ENCODE measurements at regions not wholly inside any gene's neighbourhood (a gene's known extent, or its start where the extent isn't known, plus 50 kb on each side); places are given as distances from the start of the nearest gene placed in this dataset.

GRCh38 chr6:66897576-66897975 lies 1190.5 kb upstream of the EYS start:
- TF ChIP-seq POLR2A (IDR thresholded peaks at IDR 0.05) (no peak), POLR2AphosphoS5 (IDR thresholded peaks at IDR 0.05) (no peak)
- TF ChIP-seq, protein P1, sequence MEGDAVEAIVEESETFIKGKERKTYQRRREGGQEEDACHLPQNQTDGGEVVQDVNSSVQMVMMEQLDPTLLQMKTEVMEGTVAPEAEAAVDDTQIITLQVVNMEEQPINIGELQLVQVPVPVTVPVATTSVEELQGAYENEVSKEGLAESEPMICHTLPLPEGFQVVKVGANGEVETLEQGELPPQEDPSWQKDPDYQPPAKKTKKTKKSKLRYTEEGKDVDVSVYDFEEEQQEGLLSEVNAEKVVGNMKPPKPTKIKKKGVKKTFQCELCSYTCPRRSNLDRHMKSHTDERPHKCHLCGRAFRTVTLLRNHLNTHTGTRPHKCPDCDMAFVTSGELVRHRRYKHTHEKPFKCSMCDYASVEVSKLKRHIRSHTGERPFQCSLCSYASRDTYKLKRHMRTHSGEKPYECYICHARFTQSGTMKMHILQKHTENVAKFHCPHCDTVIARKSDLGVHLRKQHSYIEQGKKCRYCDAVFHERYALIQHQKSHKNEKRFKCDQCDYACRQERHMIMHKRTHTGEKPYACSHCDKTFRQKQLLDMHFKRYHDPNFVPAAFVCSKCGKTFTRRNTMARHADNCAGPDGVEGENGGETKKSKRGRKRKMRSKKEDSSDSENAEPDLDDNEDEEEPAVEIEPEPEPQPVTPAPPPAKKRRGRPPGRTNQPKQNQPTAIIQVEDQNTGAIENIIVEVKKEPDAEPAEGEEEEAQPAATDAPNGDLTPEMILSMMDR (IDR thresholded peaks at IDR 0.05): no peak
